Stimulated activated CD8-positive, alpha-beta memory T cell treated with anti-CD3 and anti-CD28 coated beads, Interleukin-4, amount 100 ng/mL, for 4 hours (primary cell): ENCODE measurements at regions not wholly inside any gene's neighbourhood (a gene's known extent, or its start where the extent isn't known, plus 50 kb on each side); places are given as distances from the start of the nearest gene placed in this dataset.
"Not testable (repeated sequence)": the region's sequence is repeated elsewhere in the genome, so short reads cannot be mapped to it uniquely, and the experiment has no call there.

ENCODE experiments used
- DNase-seq, 2 donors: peaks; one replicate each; pipeline ENCODE4 v3.0.0-alpha.2; 2020; ENCODE audit warnings: low read depth in 2 of 2, low spot score in 1 of 2

DNA sequence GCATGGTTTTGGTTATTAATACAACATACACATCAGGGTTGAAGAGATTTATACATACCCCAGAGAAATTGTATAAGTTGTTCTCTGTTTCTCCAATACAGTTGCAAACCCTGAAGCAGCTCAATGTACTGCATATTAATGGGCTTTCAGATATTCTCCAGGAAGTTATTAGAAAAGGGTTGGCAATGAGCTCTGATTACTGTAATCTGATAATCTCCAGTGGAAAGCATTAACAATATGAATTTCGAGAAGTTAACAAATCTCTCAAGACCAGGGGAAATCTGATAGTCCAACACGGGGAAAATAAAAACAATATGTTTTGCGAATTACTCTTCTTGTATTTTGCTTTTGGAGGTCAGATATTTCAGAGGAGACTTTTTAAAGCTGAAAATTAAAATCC lies 950.1 kb downstream of the TBL1XR1 start:
- no peak for DNase-seq

DNA sequence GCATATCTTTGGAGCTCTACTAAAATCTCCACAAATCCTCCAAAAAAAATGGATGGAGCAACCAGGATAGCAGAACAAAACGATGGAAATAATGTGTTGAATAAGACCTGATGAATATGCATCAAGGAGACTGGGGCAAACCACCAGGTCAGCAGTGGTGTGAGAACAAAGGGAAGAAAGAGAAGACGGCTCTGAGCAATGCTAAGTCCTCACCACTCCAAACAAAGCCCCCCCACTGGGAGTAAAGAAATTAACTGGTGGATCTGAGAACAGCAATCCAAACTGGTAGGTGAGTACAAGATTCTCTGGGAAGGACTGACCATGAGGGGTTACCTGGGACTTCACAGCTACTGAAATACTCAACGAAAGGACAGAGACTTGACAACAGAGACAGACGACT lies 977.3 kb downstream of the TBL1XR1 start:
- no peak for DNase-seq

DNA sequence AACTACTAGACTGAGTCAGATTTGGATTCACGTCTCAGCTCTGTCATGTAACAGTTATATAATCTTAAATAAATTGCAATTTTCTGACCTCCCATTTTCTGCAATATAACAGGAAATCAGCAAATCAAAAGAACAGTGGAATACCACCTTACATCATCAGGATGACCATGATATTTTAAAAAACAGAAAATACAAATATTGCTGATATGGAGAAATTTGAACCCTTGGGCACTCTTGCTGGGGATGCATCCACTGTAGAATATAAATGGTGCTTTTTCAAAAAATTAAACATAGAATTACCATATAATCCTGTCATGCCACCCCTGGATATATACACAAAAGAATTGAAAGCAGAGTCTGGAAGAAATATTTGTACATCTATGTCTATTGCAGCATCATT lies 982.5 kb downstream of the TBL1XR1 start:
- DNase-seq, result no peak

DNA sequence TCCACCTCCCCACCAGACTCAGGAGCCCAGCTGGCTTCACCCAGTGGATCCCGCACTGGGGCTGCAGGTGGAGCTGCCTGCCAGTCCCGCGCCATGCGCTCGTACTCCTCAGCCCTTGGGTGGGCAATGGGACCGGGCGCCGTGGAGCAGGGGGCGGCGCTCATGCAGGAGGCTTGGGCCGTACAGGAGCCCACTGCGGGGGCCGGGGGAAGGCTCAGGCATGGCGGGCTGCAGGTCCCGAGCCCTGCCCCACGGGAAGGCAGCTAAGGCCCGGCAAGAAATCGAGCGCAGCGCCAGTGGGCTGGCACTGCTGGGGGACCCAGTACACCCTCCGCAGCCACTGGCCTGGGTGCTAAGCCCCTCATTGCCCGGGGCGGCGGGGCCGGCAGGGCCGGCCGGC lies 984.0 kb downstream of the TBL1XR1 start:
- not testable (repeated sequence) for DNase-seq

DNA sequence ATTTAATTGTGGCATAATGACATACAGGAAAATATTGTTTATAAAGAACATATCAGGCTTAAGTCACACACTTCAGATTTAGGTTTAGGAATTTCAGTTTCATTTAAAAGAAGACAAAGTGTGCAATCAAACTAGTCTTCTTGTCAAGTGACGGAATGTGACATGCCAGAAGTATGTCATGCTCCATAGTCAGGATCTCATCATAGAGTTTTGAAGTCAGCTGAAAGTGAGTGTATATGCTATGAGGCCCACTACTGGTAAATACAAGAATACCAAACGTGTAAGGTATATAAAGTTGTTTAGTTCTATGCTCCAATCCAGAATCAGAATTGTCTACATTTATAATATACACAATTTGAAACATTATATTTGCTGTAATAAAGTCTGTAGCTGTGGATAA lies 988.4 kb downstream of the TBL1XR1 start:
- no peak for DNase-seq

DNA sequence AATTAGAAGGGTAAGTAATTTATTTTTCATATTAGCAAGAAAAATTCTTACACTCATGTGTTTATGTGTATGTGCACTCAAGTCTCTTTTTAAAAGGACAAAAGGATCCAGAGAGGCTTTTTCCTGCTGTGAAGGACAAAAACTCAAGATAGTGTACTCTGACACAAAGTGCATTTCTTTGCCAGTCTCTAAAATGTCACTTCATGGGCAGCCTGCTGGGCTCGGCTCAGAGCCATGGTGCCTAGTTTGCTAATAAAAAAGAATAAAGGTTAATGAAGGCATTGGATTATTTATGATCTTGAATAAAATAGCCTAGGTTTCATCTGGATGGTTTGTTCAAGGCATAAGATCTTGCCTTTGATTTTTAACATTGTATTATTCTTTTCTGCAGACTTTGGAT lies 989.0 kb downstream of the TBL1XR1 start:
- DNase-seq, result no peak

DNA sequence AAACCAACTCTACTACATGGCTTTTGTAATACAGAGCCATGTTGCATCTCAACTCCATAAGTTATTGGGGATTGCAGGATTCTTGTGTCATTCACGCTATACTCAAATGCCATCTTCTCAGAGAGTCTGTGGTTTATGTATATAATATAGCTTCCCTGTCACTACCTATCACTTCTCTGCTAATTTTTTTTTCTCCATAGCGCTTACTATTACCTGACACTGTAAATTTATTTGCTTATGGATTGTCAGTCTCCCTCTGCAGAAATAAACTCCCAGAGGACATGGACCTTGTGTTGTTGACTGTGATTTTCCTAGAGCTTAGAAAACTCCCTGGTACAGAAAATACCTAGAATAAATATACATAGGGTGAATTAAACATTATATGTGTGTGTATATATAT lies 990.5 kb downstream of the TBL1XR1 start:
- no peak for DNase-seq

DNA sequence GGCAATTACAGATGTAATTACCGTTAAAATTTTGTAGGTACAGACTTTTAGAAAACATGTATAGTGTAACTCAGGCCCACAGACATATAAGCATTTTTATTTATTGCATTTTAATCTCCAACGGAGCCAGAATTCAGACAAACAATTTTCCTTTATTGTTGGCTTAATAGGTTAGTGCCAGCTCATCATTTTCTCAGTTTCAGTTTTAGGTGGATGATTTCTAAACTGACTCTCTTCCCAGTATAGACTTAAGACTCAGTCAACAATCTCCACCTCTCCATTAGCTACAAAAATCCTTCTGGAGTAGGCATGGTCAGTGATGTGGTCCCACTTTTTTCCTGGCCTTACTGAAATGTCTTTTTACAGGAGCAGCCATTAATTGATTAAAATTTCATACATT lies 994.6 kb downstream of the TBL1XR1 start:
- no peak for DNase-seq

DNA sequence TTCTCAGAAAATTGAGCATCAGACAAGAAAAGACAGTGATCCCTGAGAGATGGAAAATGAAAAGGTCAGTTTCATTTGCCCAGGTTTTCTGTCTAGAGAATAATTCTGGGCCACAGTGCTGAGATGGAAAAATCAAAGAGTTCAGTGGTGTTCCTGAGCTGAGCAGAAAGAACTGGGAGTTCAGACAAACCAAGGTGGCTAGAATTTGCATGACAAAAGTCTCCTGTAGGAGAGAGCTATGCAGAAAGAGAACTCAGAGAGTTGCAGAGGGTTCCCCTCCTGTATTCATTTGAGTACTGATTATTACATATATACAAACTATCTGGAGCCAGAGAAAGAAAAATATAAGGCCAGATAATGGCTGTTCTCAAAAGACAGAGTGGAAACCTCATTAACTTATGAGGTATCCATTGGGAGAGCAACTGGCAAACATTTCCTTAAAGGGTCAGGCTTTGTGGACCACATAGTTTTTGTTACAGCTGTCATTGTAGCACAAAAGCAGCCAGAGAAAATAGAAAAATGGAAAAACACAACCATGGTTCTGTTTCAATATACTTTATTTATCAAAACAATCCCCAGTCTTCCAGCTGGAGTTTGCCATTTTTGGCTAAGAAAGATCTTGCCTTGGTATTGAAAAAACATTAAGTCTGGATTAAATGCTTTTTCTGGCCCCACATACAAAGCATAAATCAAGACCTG lies 1004.1 kb downstream of the TBL1XR1 start:
- no peak for DNase-seq

DNA sequence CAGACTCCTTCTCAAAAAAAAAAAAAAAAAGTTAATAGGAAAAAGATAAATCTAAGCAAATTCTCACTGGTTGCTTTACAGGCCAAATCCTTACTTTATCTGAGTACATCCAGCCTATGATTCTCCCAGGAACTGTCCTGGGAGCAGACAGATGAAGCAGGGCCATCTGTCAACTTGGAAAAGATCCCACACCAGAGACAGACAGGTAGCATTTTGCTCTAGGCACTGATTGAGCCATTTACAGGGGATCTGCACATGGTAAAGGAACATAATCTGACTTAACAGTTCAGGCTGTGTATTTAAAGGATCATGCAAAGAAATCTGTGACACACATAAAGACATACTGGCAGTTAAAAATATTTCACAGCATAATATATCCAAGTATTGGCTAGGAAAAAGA lies 1006.5 kb downstream of the TBL1XR1 start:
- DNase-seq, result no peak

DNA sequence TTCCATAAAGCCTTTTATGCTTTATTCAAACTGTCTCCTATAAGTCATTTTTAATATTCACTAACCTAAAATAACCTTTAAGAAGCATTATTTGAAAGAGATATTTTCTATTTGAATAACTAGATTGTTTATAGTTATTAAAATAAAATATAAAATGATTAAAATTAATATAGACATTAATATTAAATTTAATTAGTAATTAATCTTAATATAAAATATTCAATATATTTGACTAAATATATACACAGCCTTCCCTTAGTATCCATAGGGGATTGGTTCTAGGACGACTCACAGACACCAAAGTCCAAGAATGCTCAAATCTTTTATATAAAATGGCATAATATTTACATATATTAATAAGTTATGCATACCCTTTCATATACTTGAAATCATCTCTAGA lies 1014.1 kb downstream of the TBL1XR1 start:
- DNase-seq, result no peak

DNA sequence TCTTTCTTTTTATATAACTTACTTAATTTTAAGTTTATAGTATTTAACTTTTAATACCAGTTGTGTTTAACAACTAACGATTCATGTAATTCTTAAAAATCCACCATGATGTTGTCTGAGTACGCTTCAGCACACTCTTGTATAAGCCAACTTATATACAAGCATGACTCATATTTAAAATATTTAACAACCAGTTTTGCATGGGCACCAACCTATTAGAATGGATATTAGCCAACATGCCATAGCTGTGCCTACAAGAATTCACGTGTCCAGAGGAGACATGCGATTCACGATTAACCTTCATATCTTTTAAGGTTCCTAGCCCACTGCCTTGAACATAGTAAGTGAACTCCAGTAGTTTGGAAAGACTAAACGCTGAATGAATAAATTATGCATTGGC lies 1023.2 kb downstream of the TBL1XR1 start:
- DNase-seq, result no peak

DNA sequence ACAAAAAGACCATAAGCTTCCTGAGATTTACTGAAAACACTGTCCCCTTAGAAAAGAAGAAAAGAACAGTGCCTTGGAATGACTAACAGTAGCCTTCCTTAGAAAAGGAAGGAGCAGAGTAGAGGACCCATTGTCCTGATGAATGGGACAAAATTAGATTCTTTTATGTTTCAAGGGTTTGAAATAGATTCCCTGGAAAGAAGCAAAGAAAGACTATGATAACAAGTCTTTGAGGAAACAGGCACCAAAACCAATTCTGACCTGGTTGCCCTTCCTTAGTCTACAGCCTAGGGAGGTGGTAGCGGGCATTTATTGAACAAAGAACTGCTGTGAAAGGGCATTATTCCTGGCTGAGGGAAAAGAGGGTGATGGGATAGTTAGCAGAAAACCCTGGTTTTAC lies 1024.8 kb downstream of the TBL1XR1 start:
- no peak for DNase-seq

DNA sequence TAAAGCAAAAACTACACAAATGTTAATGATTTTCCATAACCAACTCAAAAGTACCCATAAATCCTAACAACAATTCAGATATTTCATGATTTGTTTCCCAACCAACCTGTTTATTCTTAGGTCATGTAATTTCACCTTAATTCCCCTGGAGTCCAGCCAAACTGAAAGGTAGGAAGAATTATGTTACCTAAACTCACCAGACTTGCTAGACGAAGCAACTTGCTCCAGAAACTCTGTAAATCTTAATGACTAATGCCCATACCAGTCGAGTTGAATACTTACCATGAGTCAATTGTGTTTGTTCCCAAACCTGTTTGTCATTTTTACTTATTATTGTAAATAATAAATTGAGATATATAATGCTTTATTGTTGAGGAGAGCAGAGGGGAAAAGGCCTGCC lies 1030.0 kb downstream of the TBL1XR1 start:
- DNase-seq, result no peak

DNA sequence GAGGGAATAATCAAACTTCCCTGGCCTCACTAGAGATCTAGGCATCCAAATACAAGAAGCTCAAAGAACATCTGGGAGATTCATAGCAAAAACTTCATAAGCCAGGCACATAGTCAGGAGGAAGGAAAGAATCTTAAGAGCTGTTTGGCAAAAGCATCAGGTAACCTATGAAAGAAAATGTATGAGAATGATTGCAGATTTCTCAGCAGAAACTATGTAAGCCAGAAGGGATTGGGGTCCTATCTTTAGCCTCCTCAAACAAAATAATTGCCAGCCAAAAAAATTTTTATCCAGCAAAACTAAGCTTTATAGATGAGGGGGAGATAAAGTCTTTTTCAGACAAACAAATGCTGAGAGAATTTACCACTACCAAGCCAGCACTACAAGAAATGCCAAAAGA lies 1036.3 kb downstream of the TBL1XR1 start:
- DNase-seq, result no peak

DNA sequence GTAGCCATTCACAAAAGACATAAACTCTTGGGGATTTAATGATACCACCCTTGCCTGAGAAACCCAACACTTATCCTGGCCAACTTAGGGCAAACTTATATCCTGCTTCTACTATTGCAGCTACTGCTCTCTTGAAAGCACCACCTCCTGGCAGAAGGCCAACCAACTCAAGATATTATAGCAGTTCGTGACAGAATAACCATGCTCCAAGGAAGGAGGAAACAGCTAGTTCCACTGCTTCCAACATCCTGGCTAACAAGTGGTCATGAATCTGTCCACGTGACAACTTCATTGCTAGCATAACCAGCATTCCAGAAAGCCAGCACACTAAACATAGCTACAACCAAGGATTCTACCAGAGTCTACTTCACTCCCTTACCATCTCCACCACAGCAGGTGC lies 1037.5 kb downstream of the TBL1XR1 start:
- DNase-seq, result no peak

DNA sequence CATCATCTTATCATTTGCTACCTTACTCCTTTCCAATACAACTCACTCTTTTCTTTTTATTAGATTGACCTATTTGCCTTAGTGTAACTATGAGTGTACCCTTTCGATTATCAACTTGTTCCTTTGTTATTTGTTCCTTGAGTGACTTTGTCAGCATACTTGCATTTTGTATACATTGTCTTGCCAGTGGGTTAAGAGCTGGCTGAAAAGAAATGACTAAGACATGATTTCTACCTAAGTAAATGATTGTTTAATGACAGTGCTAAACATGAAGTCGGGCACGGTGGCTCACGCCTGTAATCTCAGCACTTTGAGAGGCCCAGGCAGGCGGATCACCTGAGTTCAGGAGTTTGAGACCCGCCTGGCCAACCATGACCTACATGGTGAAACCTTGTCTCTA lies 1042.3 kb downstream of the TBL1XR1 start:
- no peak for DNase-seq

DNA sequence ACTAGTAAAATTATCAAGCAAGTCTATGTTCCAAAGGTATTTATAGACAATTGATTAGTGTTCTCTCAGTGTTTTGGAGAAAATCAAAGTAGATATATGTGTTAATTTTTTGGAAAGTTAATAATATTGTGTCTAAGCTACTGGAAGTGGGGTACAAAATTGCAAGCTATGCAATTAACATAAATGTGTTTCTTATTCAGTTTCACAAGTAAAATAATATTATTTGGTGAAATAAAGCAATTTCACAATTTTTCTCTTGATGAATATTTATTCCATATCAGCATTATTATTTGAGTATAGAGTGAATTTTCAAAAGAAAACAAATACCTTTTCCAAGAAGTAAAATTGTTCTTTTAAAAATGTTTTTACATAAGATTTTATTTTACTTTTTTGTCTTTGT lies 1047.7 kb downstream of the TBL1XR1 start:
- DNase-seq, result no peak

DNA sequence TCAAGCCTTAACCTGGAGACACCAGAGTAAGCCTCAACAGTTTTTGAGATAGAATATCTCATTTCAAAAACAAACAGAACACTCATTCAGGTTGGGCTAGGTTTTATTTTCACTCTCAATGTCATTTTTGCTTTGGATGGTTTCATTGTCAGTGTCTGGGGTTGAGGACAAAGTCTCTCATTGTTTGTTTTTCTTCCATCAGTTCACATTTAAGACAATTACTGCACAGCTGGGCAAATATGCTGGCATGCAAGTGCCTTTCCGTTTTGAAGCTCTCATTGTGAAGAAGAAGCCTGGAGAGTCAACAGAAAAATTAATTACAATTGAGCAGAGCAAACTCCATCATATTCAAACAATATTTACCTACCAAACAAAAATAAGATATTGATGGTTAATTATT lies 1050.0 kb downstream of the TBL1XR1 start:
- DNase-seq, result no peak

DNA sequence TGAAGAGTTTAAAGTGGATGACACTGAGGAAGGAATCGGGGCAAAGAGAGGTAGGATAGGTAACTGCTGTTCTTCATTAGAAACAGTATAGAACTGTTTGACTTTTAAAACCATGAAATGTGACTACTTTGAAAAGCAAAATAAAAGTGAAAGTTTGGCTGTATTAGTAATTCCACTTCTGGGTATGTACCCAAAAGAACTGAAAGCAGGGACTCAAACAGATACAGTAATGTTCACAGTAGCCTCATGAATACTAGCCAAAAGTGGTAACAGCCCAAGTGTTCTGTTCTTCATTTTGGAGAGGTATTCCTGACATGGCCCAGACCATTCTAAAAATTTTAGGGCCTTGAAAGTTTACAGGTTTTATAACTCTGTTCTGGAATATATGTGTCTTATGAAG lies 1055.4 kb downstream of the TBL1XR1 start:
- no peak for DNase-seq

DNA sequence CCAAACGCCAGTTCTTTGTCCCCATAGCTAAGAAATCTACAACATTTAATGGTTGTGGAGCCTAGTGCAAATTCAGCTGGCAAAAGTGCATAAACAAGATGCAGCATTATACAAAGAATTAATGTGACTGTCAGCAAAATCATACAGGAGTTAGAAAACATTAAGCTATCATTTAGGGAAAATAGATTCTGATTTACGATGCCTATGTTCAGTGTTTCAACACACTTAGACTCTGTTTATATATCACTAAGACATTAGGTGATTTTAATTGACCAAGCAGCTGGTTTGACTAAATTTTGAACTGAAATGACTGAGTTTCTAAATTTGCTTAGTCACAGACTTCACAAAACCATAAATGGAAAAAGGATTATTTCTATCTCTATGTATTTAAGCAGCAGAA lies 1076.8 kb downstream of the TBL1XR1 start:
- DNase-seq, result no peak

DNA sequence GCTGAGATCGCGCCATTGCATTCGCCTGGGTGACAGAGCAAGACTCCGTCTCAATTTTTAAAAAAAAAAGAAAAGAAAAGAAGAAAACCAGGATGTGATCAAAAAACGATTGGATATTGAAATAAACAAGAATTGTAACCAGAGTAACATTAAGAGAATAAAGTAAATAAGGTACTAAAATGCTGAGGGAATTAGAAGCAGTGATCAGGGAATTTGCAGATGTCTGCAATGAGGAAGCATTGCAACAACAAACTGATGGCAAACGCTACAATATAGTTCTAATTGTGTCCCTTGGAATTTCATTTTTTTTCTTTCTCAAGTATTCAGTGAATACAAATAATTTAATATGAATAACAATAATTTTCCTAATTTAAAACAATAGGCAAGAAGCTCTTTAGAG lies 1077.5 kb downstream of the TBL1XR1 start:
- no peak for DNase-seq

DNA sequence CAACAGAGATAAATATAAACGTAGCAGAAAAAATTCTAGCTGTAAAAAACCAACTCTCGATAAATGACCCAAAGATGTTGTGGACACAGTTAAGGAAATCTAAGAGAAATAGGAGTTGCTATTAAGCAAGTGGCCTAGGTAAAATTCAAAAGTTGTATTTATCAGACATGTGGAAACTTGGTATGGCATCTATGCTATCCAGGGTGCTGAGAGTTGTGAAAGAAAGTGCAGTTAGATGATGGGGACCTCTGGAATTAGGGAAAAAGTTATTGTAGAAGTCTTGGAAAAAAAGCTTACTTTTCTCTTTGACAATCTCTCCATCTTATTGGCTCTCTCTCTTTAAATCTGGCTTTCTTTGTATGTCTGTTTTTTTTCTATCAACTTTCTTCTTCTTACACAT lies 1090.9 kb downstream of the TBL1XR1 start:
- DNase-seq, result no peak

DNA sequence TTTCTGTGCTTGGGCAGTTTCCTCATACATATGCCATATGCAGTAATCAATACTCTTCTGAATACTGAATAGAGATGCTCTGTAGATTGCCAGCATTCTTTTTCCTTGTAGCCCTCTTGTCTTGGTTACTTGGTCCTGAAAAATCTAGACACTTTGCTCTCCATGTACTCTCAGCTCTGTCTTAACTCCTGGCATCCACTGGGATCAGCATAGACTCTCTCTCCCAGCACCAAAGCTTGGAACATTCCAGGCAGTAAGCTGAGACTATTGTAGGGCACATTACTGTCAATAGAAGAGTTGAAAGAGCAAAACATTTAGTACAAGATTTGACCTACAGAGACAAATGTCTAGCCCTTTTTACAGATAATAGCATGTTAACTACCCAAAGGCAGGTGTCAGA lies 1100.3 kb downstream of the TBL1XR1 start:
- no peak for DNase-seq
